NCI-H510A (cell line): ENCODE measurements at regions not wholly inside any gene's neighbourhood (a gene's known extent, or its start where the extent isn't known, plus 50 kb on each side); places are given as distances from the start of the nearest gene placed in this dataset.

Experiments used
- DNase-seq: peaks from one replicate; lab custom pipeline; 2025; lab: John Stamatoyannopoulos, UW

GRCh38 chr2:71839826-71840225, 307.8 kb downstream of the CYP26B1 start:
- DNase-seq = no peak

GRCh38 chr2:71834796-71835195, 312.9 kb downstream of the CYP26B1 start:
- no peak for DNase-seq

GRCh38 chr2:71833855-71834560, 313.7 kb downstream of the CYP26B1 start:
- no peak for DNase-seq

- no peak for DNase-seq
These were observed 314.4 kb downstream of the CYP26B1 start for GRCh38 chr2:71833272-71833671.

- no peak for DNase-seq
These were observed 314.8 kb downstream of the CYP26B1 start for GRCh38 chr2:71832844-71833243.

GRCh38 chr2:71832388-71832787, 315.3 kb downstream of the CYP26B1 start:
- no peak for DNase-seq

- no peak for DNase-seq
These were observed 316.5 kb downstream of the CYP26B1 start for GRCh38 chr2:71831193-71831577.

- DNase-seq = no peak
These were observed 317.0 kb downstream of the CYP26B1 start for GRCh38 chr2:71830497-71831192.

- no peak for DNase-seq
These were observed 318.7 kb downstream of the CYP26B1 start for GRCh38 chr2:71829008-71829407.

GRCh38 chr2:71827973-71828372, 319.7 kb downstream of the CYP26B1 start:
- no peak for DNase-seq

GRCh38 chr2:71827524-71827901, 320.1 kb downstream of the CYP26B1 start:
- no peak for DNase-seq

- DNase-seq = no peak
These were observed 320.7 kb downstream of the CYP26B1 start for GRCh38 chr2:71826826-71827523.

GRCh38 chr2:71826299-71826698, 321.4 kb downstream of the CYP26B1 start:
- no peak for DNase-seq

- DNase-seq = no peak
These were observed 323.2 kb downstream of the CYP26B1 start for GRCh38 chr2:71824436-71824835.

GRCh38 chr2:71823526-71823925, 324.1 kb downstream of the CYP26B1 start:
- no peak for DNase-seq

GRCh38 chr2:71822463-71822862, 325.2 kb downstream of the CYP26B1 start:
- DNase-seq = no peak

- DNase-seq = no peak
These were observed 325.8 kb downstream of the CYP26B1 start for GRCh38 chr2:71821856-71822255.

- DNase-seq = no peak
These were observed 330.8 kb downstream of the CYP26B1 start for GRCh38 chr2:71816815-71817214.

- DNase-seq = no peak
These were observed 331.8 kb downstream of the CYP26B1 start for GRCh38 chr2:71815701-71816474.

- no peak for DNase-seq
These were observed 332.8 kb downstream of the CYP26B1 start for GRCh38 chr2:71814885-71815284.

GRCh38 chr2:71813807-71814470, 333.7 kb downstream of the CYP26B1 start:
- no peak for DNase-seq

- DNase-seq = no peak
These were observed 334.3 kb downstream of the CYP26B1 start for GRCh38 chr2:71813315-71813714.
